NCI-H526 treated with DMSO at 0.1 percent for 48 hours (cell line): ENCODE measurements at regions not wholly inside any gene's neighbourhood (a gene's known extent, or its start where the extent isn't known, plus 50 kb on each side); places are given as distances from the start of the nearest gene placed in this dataset.

Experiments used
- DNase-seq: peaks from one replicate; lab custom pipeline; 2025; lab: John Stamatoyannopoulos, UW

GRCh38 chr1:114314098-114314497 lies 160.4 kb upstream of the SYT6 start:
- DNase-seq: no peak

DNA sequence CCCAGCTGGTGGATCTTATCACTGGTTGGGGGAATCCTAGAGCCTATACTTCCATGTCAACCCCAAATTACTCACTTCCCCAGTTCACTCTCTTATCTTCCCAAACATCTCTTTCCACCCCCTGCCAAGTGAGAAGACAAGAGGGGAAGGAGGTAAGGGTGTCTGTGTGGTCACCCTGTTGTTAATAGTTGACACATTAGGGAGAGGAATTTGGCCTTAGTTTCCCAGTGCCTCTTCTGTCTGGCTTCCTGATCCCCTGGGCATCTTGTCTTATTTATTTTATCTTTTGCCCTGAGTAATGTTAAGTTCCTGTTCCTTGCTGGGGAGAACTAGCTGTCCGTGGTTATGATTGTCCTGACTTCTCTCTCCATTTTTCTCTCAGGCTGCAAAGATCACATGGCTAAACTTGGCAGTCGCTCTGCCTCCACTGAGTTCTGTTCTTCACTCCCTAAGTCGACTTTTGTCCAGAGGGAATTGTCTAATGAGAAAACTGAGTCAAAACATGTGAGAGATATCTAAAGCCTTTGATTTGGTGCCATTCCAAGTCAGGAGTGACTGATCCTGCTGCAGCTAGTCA lies 157.1 kb upstream of the SYT6 start:
- DNase-seq: no peak

DNA sequence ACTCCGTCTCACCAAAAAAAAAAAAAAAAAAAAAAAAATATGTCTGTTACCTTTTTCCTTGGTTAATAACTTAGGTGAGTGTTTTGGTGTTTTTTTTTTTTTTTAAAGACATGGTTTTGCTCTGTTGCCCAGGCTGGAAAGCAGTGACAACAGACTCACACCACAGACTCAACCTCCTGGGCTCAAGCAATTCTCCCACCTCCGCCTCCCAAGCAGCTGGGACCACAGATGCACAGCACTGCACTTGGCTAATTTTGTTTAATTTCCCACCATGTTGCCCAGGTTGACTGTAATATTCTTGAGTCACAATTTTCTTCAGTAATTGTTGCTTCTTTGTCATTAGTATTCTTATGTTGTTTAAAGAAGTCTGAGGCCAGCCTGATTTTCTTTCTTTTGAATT lies 149.2 kb upstream of the SYT6 start:
- no peak for DNase-seq

GRCh38 chr1:114299331-114299975 lies 145.8 kb upstream of the SYT6 start:
- DNase-seq: no peak

DNA sequence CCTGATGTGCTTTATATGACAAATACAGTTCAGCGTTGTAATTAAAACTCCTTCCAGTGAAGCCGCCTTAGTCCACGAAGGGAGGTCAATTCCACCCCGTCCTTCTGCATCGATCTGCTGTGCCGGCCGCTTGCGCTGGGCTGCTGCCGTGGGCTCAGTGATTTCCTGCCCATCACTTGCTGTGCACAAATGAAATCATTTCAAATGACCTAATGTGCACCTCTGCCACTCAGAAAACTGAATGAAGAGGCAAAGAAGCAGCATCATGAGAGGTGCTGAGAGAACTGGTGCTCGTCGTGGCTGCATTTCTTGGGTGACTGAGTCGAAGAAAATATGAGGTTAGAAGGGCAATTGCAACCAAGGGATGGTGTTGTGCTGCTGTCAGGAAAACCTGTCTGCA lies 144.3 kb upstream of the SYT6 start:
- DNase-seq: no peak

- no peak for DNase-seq
Observed at GRCh38 chr1:114296413-114296812, 142.7 kb upstream of the SYT6 start.

DNA sequence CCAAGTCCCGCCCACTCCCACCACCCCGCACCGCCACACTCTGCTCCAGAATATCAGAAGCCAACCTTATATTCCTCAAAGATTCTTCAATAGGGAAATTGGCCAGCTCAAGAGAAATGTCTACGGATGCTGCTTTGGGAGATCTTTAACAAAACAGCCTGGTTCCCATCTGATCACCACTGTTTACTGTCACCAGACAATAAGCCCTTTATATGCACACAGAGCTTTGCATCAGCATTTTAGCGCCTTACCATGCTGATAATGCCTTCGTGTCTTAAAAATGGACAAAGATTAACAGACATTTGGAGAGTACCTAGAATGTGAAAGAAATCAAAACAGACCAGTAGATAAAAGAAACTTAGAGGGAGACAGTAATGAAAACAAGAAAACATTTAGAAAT lies 141.7 kb upstream of the SYT6 start:
- DNase-seq: no peak

DNA sequence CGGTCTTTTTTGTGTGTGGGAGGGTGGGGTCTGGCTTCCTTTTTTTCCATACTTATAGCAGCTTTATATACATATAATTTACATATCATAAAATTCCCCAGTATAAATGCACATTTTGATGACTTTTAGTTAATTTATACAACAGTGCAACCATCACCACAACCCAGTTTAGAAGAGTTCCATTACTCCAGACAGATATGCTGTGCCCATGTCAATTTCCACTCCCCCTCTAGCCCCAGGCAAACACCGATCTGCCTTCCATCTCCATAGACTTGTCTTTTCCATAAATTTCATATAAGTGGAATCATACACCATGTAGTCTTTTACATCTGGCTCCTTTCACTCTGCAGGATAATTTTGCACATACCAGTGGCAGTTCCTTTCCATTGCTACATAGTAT lies 139.2 kb upstream of the SYT6 start:
- no peak for DNase-seq

GRCh38 chr1:114292194-114292593 lies 138.5 kb upstream of the SYT6 start:
- no peak for DNase-seq

- no peak for DNase-seq
Observed at GRCh38 chr1:114290776-114291175, 137.1 kb upstream of the SYT6 start.

- no peak for DNase-seq
Observed at GRCh38 chr1:114290341-114290740, 136.7 kb upstream of the SYT6 start.

DNA sequence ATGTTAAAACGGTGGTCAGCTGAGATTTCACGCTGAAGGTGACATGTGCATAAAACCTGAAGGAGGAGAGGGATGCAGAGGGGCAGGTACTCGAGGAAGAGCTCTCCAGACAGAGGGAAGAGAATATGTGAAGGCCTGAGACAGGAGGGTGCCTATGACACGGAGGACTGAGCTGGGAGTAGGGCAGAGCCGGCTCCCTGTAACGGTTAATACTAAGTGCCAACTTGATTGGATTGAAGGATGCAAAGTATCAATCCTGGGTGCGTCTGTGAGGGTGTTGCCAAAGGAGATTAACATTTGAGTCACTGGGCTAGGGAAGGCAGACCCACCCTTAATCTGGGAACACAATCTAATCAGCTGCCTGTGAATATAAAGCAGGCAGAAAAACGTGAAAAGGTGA lies 136.2 kb upstream of the SYT6 start:
- no peak for DNase-seq

GRCh38 chr1:114289306-114289705 lies 135.6 kb upstream of the SYT6 start:
- DNase-seq: no peak

GRCh38 chr1:114286960-114287359 lies 133.3 kb upstream of the SYT6 start:
- DNase-seq: no peak

DNA sequence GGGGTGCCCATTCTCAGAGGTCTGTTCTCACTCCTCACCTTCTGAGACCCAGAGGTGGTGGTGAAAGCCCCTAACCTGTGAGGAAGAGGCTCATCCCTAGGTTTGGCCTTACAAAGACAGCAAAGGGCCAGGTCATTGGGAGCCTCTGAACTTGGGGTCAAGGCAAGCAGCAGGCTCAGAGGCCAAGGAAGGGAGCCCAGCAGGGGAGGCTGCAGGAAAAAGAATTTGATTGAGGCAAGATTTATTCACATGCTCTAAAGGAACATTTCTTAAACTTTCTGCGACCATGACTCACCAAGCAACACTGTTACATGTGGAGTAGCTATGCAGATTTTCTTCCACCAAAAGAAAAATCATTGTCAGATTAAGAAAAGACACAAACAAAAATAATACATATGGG lies 132.5 kb upstream of the SYT6 start:
- DNase-seq: no peak

- DNase-seq: peak; percentile 78
Observed at GRCh38 chr1:114282751-114283403, 129.2 kb upstream of the SYT6 start.

DNA sequence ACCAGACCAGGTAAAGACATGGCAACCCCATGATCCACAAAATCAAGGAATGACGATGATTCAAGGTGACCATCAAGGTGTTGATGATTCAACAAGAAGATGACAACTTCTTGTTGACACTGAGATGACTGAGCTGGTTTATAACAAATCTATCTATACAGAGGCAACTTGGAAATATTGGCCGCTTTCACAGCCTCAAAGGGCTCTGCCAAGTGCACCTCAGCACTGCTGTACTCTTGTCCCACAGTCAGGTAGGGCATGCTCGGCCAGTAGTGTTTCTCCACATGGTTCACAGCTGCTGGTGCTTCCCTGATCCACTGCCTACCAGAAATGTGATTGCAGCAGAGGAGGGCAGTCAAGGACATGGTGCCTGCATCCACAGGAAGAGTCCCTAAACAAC lies 125.2 kb upstream of the SYT6 start:
- DNase-seq: no peak

- DNase-seq: no peak
Observed at GRCh38 chr1:114278430-114278829, 124.8 kb upstream of the SYT6 start.

GRCh38 chr1:114274621-114275317 lies 121.1 kb upstream of the SYT6 start:
- no peak for DNase-seq

DNA sequence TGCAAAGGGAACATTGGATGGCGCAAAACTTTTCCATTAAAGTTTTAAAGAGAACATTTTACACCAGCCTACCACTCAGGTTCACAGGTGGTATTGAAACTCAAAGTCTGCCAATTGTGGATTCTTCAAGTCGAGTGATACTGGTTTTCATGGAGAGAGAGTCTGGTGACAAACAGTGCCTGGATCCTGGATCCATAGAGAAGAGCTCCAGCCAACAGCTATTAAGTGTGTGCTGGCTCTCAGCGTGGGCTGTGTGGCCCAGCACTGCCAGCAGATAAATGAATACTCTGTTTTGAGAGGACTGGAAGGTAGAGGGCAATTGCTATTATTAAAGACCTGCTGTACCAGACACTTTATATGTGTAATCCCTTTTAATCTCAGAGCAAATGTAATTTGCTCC lies 118.9 kb upstream of the SYT6 start:
- peak; percentile 71 for DNase-seq

DNA sequence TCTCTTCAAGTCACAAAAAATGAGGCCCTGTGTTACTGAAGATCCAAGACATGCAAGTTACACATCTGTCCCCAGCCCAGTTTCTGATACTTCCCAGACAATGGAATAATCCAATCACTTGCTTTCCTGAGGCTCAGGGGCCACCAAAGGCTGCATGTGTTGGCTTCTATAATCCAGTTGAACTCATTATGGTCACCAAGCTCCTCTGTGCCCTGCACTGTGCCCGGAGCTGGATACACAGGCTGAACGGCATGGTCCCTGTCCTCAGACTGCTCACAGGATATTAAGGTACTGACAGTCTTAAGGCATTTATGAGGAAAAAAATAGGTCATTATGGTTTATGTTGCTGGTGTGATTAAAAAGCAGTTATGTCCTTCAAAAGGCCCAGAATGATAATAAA lies 117.0 kb upstream of the SYT6 start:
- DNase-seq: no peak

- peak; percentile 19 for DNase-seq
Observed at GRCh38 chr1:114270282-114270681, 116.6 kb upstream of the SYT6 start.

- no peak for DNase-seq
Observed at GRCh38 chr1:114269539-114269938, 115.9 kb upstream of the SYT6 start.
